D721Med (cell line): ENCODE measurements at regions not wholly inside any gene's neighbourhood (a gene's known extent, or its start where the extent isn't known, plus 50 kb on each side); places are given as distances from the start of the nearest gene placed in this dataset.
"Not testable (repeated sequence)": the region's sequence is repeated elsewhere in the genome, so short reads cannot be mapped to it uniquely, and the experiment has no call there.

ENCODE experiments used
- DNase-seq: peaks from one replicate; pipeline ENCODE4 v3.0.0; 2011; ENCODE audit warnings: low spot score; ENCODE audit not compliant: insufficient read length
- FAIRE-seq: peaks from 2 replicates; lab custom pipeline; 2011; peaks lifted over from hg19 to GRCh38; lab: Jason Lieb, UNC
- CTCF ChIP-seq: IDR thresholded peaks from 2 replicates; pipeline ENCODE4 v1.5.1; 2012; ENCODE audit warnings: mild to moderate bottlenecking, control low read depth; ENCODE audit not compliant: insufficient read depth; ENCODE audit errors: missing control alignments

DNA sequence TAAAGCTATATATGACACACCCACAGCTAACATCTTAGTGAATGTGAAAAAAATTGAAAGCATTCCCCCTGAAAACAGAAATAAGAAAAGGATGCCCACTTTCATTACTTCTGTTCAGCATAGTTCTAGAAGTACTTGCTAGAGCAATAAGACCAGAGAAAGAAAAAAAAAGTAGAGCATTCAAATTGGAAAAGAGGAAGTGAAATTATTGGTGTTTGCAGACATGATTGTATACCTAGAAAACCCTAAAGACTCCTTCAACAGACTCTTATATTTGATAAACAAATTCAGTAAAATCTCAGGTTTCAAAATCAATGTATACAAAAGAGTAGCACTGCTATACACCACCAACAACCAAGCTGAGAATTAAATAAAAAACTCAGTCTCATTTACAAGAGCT, 1461.0 kb downstream of the AMY1C start:
- TF ChIP-seq CTCF = no peak
- FAIRE-seq (no peak), DNase-seq (no peak)

DNA sequence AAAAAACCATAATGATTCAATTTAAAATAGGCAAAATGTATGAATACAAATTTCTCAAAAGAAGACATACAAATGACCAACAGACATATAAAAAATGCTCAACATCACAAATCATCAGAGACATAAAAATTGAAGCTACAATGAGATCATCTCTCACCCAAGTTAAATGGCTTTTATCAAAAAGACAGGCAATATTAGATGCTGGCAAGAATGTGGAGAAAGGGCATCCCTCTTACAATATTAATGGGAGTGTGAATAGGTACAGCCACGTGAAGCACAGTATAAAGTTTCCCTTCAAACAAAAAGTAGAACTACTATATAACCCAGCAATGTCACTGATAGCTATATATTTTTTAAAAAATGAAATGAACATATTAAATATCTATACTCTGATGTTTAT, 1481.7 kb downstream of the AMY1C start:
- TF ChIP-seq CTCF = no peak
- DNase-seq = no peak
- FAIRE-seq = no peak

- no peak for FAIRE-seq
- DNase-seq = no peak
- TF ChIP-seq CTCF = no peak
Measured at GRCh38 chr1:105243411-105243810, 1493.7 kb downstream of the AMY1C start.

DNA sequence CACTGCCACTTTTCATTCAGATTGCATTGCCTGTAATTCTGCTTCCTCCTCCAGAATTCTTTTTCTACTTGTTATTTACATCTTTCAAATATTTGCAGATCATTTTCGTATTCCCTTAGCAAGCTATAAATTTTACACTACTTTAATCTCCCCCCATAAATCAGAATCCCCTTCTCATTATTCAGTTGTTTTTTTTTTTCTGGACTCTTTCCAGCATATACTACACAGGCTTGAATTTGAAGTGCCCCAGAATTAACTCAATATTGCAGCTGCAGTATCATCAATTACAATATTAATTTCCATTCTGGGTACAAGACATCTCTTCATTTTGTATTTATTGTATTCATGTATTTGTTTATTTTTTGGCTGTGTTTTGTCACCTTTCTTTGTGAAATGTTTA, 1494.3 kb downstream of the AMY1C start:
- no peak for TF ChIP-seq CTCF
- no peak for DNase-seq
- no peak for FAIRE-seq

DNA sequence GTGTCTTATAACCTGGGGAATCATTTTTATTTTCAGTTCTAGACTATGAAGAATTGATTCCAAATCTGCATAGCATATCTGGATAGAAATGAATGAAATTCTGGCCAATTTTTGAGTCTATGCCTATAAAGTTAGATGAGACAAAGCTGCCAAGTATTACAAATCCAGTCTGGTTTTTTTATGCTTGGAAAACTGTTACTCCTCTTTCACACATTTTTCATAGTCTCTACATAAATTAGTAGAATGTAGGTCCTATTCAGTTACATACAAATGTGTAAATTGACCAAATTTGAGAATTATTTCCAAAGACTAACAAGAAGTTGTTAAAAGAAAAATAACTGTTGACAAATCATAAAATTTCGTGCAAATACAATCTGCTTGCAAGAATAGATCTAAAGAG, 1505.2 kb downstream of the AMY1C start:
- FAIRE-seq (no peak), DNase-seq (no peak)
- TF ChIP-seq CTCF = no peak

GRCh38 chr1:105260001-105260400, 1510.3 kb downstream of the AMY1C start:
- TF ChIP-seq CTCF = no peak
- FAIRE-seq (no peak), DNase-seq (no peak)

DNA sequence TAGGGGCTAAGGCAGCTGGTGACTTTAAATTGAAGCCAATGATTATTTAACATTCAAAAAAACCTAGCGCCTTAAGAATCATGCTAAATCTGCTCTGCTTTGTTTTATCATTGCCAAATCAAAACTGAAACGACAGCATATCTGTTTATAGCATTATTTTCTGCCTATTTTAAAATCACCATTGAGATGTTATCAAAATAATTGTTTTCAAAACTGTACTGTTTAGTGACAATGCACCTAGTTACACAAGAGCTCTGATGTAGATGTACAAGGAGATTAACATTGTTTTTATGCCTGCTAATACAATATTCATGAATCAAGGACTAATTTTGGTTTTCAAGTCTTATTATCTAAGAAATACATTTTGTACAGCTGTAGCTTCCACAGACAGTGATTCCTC, 1521.3 kb downstream of the AMY1C start:
- DNase-seq = no peak
- TF ChIP-seq CTCF = no peak
- no peak for FAIRE-seq

- FAIRE-seq, DNase-seq: not testable (repeated sequence)
Measured at GRCh38 chr1:105272376-105272775, 1522.7 kb downstream of the AMY1C start.
